DOHH2 (cell line): ENCODE measurements at regions not wholly inside any gene's neighbourhood (a gene's known extent, or its start where the extent isn't known, plus 50 kb on each side); places are given as distances from the start of the nearest gene placed in this dataset.

Experiments
- EZH2phosphoT487 ChIP-seq: fragments of 200-600 bp; sonication (generic); IDR thresholded peaks from 2 replicates; pipeline ENCODE4 v1.6.1; 2017; ENCODE audit warnings: borderline replicate concordance, mild to moderate bottlenecking, antibody characterized with exemption, low read length, moderate library complexity, mixed read lengths
- TF ChIP-seq, protein P1 (sequence below): fragments of 200-600 bp; sonication (generic); IDR thresholded peaks from one replicate; pipeline ENCODE4 v1.5.1; 2014; ENCODE audit warnings: antibody characterized with exemption, mild to moderate bottlenecking, low read depth, low read length; ENCODE audit not compliant: poor library complexity, severe bottlenecking

DNA sequence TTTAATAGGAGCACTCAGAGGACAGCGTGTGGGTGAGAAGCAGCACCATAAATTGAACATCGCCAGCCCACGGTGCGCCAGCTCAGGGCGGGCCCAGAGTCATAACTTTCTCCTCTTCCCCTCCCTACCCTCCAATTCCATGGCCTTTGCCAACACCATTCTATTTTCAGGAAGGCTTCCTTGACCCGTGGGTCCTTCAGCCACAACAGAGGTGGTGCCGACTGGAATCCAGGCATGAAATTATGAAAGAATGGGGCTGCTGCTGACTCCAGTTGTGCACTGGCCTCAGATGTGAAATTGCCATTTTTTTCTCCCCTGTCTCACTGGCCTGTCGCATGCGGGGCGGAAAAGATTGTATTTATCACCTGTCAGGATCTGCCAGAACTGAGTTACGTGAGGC is 345.9 kb downstream of the MIAT start:
- TF ChIP-seq, protein P1, sequence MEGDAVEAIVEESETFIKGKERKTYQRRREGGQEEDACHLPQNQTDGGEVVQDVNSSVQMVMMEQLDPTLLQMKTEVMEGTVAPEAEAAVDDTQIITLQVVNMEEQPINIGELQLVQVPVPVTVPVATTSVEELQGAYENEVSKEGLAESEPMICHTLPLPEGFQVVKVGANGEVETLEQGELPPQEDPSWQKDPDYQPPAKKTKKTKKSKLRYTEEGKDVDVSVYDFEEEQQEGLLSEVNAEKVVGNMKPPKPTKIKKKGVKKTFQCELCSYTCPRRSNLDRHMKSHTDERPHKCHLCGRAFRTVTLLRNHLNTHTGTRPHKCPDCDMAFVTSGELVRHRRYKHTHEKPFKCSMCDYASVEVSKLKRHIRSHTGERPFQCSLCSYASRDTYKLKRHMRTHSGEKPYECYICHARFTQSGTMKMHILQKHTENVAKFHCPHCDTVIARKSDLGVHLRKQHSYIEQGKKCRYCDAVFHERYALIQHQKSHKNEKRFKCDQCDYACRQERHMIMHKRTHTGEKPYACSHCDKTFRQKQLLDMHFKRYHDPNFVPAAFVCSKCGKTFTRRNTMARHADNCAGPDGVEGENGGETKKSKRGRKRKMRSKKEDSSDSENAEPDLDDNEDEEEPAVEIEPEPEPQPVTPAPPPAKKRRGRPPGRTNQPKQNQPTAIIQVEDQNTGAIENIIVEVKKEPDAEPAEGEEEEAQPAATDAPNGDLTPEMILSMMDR = no peak
- no peak for TF ChIP-seq EZH2phosphoT487
